Adrenal gland (tissue), 5 donors: ENCODE measurements at regions not wholly inside any gene's neighbourhood (a gene's known extent, or its start where the extent isn't known, plus 50 kb on each side); places are given as distances from the start of the nearest gene placed in this dataset.

Experiments
- POLR2A ChIP-seq, 2 donors: fragments of 450-650 bp; IDR thresholded peaks; one replicate each; pipeline ENCODE4 v1.6.1; 2017; ENCODE audit warnings: antibody characterized with exemption in 2 of 2, mild to moderate bottlenecking in 2 of 2, moderate library complexity in 1 of 2
- TF ChIP-seq, protein P1 (sequence below), 6 experiments: fragments of 450-650 bp in 4 of 6; fragments of 200-600 bp in 2 of 6; sonication (generic) in 1 of 6; IDR thresholded peaks; 1 replicate in 5 of 6; 2 replicates in 1 of 6; pipeline versions ENCODE4 v1.5.1 to v1.8.0; 2016 to 2021; ENCODE audit warnings: antibody characterized with exemption in 6 of 6, mild to moderate bottlenecking in 2 of 6, moderate library complexity in 1 of 6
- donor health status: DM: no; HTN: no; CAD: no.

DNA sequence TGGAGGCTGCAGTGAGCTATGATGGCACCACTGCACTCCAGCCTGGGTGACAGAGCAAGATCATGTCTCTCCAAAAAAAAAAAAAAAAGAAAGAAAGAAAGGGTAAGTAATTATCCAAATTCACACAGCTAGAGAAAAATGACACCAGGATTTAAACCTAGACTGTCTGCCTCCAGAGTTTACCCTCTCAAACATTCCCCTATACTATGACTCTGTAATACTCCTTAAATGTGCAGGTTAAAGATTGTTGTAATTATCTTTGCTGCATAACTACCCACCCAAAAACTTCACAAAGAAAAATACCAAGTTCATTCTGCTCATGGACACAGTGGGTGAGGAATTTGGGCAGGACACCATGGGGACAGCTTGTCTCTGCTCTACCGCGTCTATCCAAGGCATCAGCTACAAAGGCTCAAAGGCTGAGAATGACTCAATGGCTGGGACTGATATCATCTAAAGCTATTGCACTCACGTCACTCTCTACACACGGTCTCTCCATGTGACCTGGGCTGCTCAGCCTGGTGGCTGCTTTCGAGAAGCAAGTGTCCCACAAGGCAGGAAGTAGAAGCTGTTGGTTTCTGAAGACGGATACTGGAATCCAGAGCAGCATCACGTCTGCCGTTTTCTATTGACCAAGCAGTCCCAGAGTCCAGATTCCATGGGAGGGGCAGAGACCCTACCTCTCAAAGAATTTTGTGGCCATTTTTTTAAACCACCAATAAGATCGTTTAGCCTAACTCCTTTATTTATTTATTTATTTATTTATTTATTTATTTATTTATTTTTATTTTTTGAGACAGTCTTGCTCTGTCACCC lies 185.7 kb upstream of the AUTS2 start:
- TF ChIP-seq, protein P1, sequence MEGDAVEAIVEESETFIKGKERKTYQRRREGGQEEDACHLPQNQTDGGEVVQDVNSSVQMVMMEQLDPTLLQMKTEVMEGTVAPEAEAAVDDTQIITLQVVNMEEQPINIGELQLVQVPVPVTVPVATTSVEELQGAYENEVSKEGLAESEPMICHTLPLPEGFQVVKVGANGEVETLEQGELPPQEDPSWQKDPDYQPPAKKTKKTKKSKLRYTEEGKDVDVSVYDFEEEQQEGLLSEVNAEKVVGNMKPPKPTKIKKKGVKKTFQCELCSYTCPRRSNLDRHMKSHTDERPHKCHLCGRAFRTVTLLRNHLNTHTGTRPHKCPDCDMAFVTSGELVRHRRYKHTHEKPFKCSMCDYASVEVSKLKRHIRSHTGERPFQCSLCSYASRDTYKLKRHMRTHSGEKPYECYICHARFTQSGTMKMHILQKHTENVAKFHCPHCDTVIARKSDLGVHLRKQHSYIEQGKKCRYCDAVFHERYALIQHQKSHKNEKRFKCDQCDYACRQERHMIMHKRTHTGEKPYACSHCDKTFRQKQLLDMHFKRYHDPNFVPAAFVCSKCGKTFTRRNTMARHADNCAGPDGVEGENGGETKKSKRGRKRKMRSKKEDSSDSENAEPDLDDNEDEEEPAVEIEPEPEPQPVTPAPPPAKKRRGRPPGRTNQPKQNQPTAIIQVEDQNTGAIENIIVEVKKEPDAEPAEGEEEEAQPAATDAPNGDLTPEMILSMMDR (IDR thresholded peaks at IDR 0.05) = no peak
- no peak for TF ChIP-seq POLR2A (IDR thresholded peaks at IDR 0.05)
